ENCODE measurements at regions not wholly inside any gene's neighbourhood (a gene's known extent, or its start where the extent isn't known, plus 50 kb on each side); places are given as distances from the start of the nearest gene placed in this dataset.

- TF ChIP-seq CTCF (IDR thresholded peaks at IDR 0.05; ENCODE audit: low read depth, low read length) (no peak), POLR2A (IDR thresholded peaks at IDR 0.05; ENCODE audit: extremely low read depth, insufficient read length) (no peak), MAX (IDR thresholded peaks at IDR 0.05; ENCODE audit: low read depth, low read length) (no peak), MYC (IDR thresholded peaks at IDR 0.05; ENCODE audit: low read depth, low read length) (no peak)
Observed at GRCh38 chr20:48247961-48248360, 462.7 kb upstream of the SULF2 start.
